ENCODE measurements at regions not wholly inside any gene's neighbourhood (a gene's known extent, or its start where the extent isn't known, plus 50 kb on each side); places are given as distances from the start of the nearest gene placed in this dataset.

DNA sequence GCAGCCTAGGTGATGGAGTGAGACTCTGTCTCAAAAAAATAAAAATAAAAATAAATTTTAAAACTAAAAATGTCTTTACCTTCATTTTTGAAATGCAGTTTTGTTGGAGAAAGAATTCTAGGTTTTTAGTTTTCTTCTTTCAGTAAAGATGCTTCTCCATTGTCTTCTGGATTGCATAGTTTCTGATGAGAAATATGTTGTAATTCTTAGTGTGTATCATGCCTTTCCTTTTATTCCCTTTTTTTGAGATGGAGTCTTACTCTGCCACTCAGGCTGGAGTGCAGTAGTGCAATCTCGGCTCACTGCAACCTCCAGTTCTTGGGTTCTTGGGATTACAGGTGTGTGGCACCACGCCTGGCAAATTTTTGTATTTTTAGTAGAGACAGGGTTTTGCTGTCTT is 130.0 kb upstream of the FBXO11 start:
- ChIA-PET CTCF (no interaction called here), POLR2A (no interaction called here)
- Histone ChIP-seq H3K27me3 (replicated peaks in 1 of 2; ENCODE audit: control insufficient read depth in 2 of 2, extremely low read depth in 1 of 2, insufficient read depth in 2 of 2, low read length in 1 of 2) (no peaks in the 10 kb centered on the region), H3K9me3 (peaks cover 4% of the 10 kb centered on the region), H3K27ac (ENCODE audit: low read length) (no peak overlapping the region), H3K36me3 (ENCODE audit: control insufficient read depth in 2 of 2, extremely low read depth in 1 of 2, insufficient read depth in 1 of 2, low read length in 1 of 2) (no peaks in the 10 kb centered on the region), H3K4me1 (ENCODE audit: control insufficient read depth in 1 of 2, extremely low read depth in 1 of 2, insufficient read depth in 2 of 2, low read length in 2 of 2) (no peaks in the 10 kb centered on the region), H3K4me3 (ENCODE audit: control insufficient read depth in 1 of 2, extremely low read depth in 1 of 2, low read length in 1 of 2) (no peak overlapping the region)
- no peak for ATAC-seq (replicated peaks in 1 of 4)
- H3K9me3 Mint-ChIP-seq = peaks cover 0 to 18% (median 2%) of the 10 kb centered on the region in 3 donors
- no peaks in the 10 kb centered on the region for H3K36me3 Mint-ChIP-seq
- H3K4me1 Mint-ChIP-seq = no peaks in the 10 kb centered on the region
- WGBS (ENCODE audit: insufficient coverage) = no CpG with 5 or more reads among the region's 2 CpGs
- no peak for DNase-seq
- H3K4me3 Mint-ChIP-seq = no peak overlapping the region
- H3K27me3 Mint-ChIP-seq = peaks cover 4% of the 10 kb centered on the region in 2 donors
- no peak overlapping the region for H3K27ac Mint-ChIP-seq

- H3K4me1 ChIP-seq (ENCODE audit: control insufficient read depth in 1 of 2, extremely low read depth in 1 of 2, insufficient read depth in 2 of 2, low read length in 2 of 2) = no peaks in the 10 kb centered on the region
- H3K27me3 Mint-ChIP-seq = peaks cover 20 to 22% of the 10 kb centered on the region in 2 donors
- no peak overlapping the region for H3K27ac Mint-ChIP-seq
- H3K9me3 Mint-ChIP-seq = peaks cover 0 to 18% (median 2%) of the 10 kb centered on the region in 3 donors
- no peaks in the 10 kb centered on the region for H3K4me1 Mint-ChIP-seq
- H3K36me3 Mint-ChIP-seq = no peaks in the 10 kb centered on the region
- H3K4me3 Mint-ChIP-seq = no peak overlapping the region
- H3K36me3 ChIP-seq (ENCODE audit: control insufficient read depth in 2 of 2, extremely low read depth in 1 of 2, insufficient read depth in 1 of 2, low read length in 1 of 2) = no peaks in the 10 kb centered on the region
- peaks cover 4% of the 10 kb centered on the region for H3K9me3 ChIP-seq
- ChIA-PET POLR2A (no interaction called here), CTCF (no interaction called here)
- ATAC-seq (replicated peaks in 1 of 4) = no peak
- no peak overlapping the region for H3K27ac ChIP-seq (ENCODE audit: low read length)
- H3K4me3 ChIP-seq (ENCODE audit: control insufficient read depth in 1 of 2, extremely low read depth in 1 of 2, low read length in 1 of 2) = no peak overlapping the region
- WGBS (ENCODE audit: insufficient coverage) = 100% methylated on average over 2 of the region's 3 CpGs
- DNase-seq = no peak
- H3K27me3 ChIP-seq (replicated peaks in 1 of 2; ENCODE audit: control insufficient read depth in 2 of 2, extremely low read depth in 1 of 2, insufficient read depth in 2 of 2, low read length in 1 of 2) = peaks cover 0 to 2% of the 10 kb centered on the region in 2 experiments
Measured at GRCh38 chr2:48039209-48039990, 133.1 kb upstream of the FBXO11 start.

GRCh38 chr2:48043131-48043700 is 136.9 kb upstream of the FBXO11 start:
- Histone ChIP-seq H3K27ac (ENCODE audit: low read length) (no peak overlapping the region), H3K36me3 (ENCODE audit: control insufficient read depth in 2 of 2, extremely low read depth in 1 of 2, insufficient read depth in 1 of 2, low read length in 1 of 2) (no peaks in the 10 kb centered on the region), H3K4me3 (ENCODE audit: control insufficient read depth in 1 of 2, extremely low read depth in 1 of 2, low read length in 1 of 2) (no peak overlapping the region), H3K27me3 (replicated peaks in 1 of 2; ENCODE audit: control insufficient read depth in 2 of 2, extremely low read depth in 1 of 2, insufficient read depth in 2 of 2, low read length in 1 of 2) (peaks cover 0 to 4% of the 10 kb centered on the region in 2 experiments), H3K4me1 (ENCODE audit: control insufficient read depth in 1 of 2, extremely low read depth in 1 of 2, insufficient read depth in 2 of 2, low read length in 2 of 2) (no peaks in the 10 kb centered on the region), H3K9me3 (no peaks in the 10 kb centered on the region)
- Mint-ChIP-seq H3K27me3 (peaks cover 22 to 27% of the 10 kb centered on the region in 2 donors), H3K9me3 (peaks cover 0 to 10% (median 0%) of the 10 kb centered on the region in 3 donors), H3K27ac (no peak overlapping the region), H3K4me1 (no peaks in the 10 kb centered on the region), H3K4me3 (no peak overlapping the region), H3K36me3 (no peaks in the 10 kb centered on the region)
- ATAC-seq (replicated peaks in 1 of 4) (no peak), DNase-seq (no peak)
- POLR2A ChIA-PET = no interaction called here
- 88% methylated on average over 3 of the region's 4 CpGs for WGBS (ENCODE audit: insufficient coverage)
- CTCF ChIA-PET = interaction anchor here in 1 of 2 donors (0.6 kb wide), 1 partner anchor 63 kb away, joined by 3 read pairs; no protein-coding TSS in a partner anchor

DNA sequence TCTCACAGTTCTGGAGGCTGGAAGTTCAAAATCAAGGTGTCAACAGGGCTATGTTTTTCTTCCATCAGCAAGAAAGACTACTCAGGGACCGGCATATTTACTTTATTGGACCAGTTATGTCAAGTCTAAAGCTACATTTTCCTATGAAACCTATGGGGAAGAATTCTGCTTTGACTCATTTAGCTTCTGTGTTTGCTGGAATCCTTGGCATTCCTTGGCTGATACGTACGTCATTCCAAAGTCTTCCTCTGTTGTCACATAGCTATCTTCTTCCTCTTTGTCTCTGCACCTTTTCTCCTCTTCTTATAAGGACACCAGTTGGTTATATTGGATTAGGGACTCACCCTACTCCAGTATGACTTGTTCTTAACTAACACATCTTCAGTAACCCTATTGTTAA is 137.4 kb upstream of the FBXO11 start:
- Histone ChIP-seq H3K36me3 (ENCODE audit: control insufficient read depth in 2 of 2, extremely low read depth in 1 of 2, insufficient read depth in 1 of 2, low read length in 1 of 2) (no peaks in the 10 kb centered on the region), H3K4me1 (ENCODE audit: control insufficient read depth in 1 of 2, extremely low read depth in 1 of 2, insufficient read depth in 2 of 2, low read length in 2 of 2) (no peaks in the 10 kb centered on the region), H3K4me3 (ENCODE audit: control insufficient read depth in 1 of 2, extremely low read depth in 1 of 2, low read length in 1 of 2) (no peak overlapping the region), H3K9me3 (no peaks in the 10 kb centered on the region), H3K27me3 (replicated peaks in 1 of 2; ENCODE audit: control insufficient read depth in 2 of 2, extremely low read depth in 1 of 2, insufficient read depth in 2 of 2, low read length in 1 of 2) (peaks cover 0 to 4% of the 10 kb centered on the region in 2 experiments), H3K27ac (ENCODE audit: low read length) (no peak overlapping the region)
- CTCF ChIA-PET = interaction anchor here in 1 of 2 donors (0.6 kb wide), 1 partner anchor 63 kb away, joined by 3 read pairs; no protein-coding TSS in a partner anchor
- WGBS (ENCODE audit: insufficient coverage) = 100% methylated on average over 1 of the region's 3 CpGs
- POLR2A ChIA-PET = interaction anchor here in 1 of 2 donors (0.6 kb wide), 1 partner anchor 272 kb away, joined by 4 read pairs; no protein-coding TSS in a partner anchor
- Mint-ChIP-seq H3K27me3 (peaks cover 22 to 27% of the 10 kb centered on the region in 2 donors), H3K9me3 (peaks cover 0 to 10% (median 0%) of the 10 kb centered on the region in 3 donors), H3K4me3 (no peak overlapping the region), H3K36me3 (no peaks in the 10 kb centered on the region), H3K27ac (no peak overlapping the region), H3K4me1 (no peaks in the 10 kb centered on the region)
- ATAC-seq (replicated peaks in 1 of 4) (no peak), DNase-seq (no peak)

- WGBS (ENCODE audit: insufficient coverage) = no CpG with 5 or more reads among the region's 1 CpG
- no peaks in the 10 kb centered on the region for H3K36me3 ChIP-seq (ENCODE audit: control insufficient read depth in 2 of 2, extremely low read depth in 1 of 2, insufficient read depth in 1 of 2, low read length in 1 of 2)
- H3K4me1 Mint-ChIP-seq = no peaks in the 10 kb centered on the region
- H3K9me3 ChIP-seq = no peaks in the 10 kb centered on the region
- no peaks in the 10 kb centered on the region for H3K36me3 Mint-ChIP-seq
- H3K27me3 Mint-ChIP-seq = peaks cover 22 to 23% of the 10 kb centered on the region in 2 donors
- H3K4me1 ChIP-seq (ENCODE audit: control insufficient read depth in 1 of 2, extremely low read depth in 1 of 2, insufficient read depth in 2 of 2, low read length in 2 of 2) = no peaks in the 10 kb centered on the region
- peaks cover 0 to 4% of the 10 kb centered on the region in 2 experiments for H3K27me3 ChIP-seq (replicated peaks in 1 of 2; ENCODE audit: control insufficient read depth in 2 of 2, extremely low read depth in 1 of 2, insufficient read depth in 2 of 2, low read length in 1 of 2)
- no peak overlapping the region for H3K27ac ChIP-seq (ENCODE audit: low read length)
- ATAC-seq (replicated peaks in 1 of 4) (no peak), DNase-seq (no peak)
- H3K4me3 Mint-ChIP-seq = no peak overlapping the region
- H3K4me3 ChIP-seq (ENCODE audit: control insufficient read depth in 1 of 2, extremely low read depth in 1 of 2, low read length in 1 of 2) = no peak overlapping the region
- H3K9me3 Mint-ChIP-seq = no peaks in the 10 kb centered on the region
- CTCF ChIA-PET = interaction anchor here in 1 of 2 donors (1.0 kb wide), 1 partner anchor 464 kb away, joined by 3 read pairs; no protein-coding TSS in a partner anchor
- POLR2A ChIA-PET = interaction anchor here in 1 of 2 donors (0.7 kb wide), 1 partner anchor 496 kb away, joined by 3 read pairs; no protein-coding TSS in a partner anchor
- H3K27ac Mint-ChIP-seq = no peak overlapping the region
Measured at GRCh38 chr2:48045613-48046012, 139.3 kb upstream of the FBXO11 start.

DNA sequence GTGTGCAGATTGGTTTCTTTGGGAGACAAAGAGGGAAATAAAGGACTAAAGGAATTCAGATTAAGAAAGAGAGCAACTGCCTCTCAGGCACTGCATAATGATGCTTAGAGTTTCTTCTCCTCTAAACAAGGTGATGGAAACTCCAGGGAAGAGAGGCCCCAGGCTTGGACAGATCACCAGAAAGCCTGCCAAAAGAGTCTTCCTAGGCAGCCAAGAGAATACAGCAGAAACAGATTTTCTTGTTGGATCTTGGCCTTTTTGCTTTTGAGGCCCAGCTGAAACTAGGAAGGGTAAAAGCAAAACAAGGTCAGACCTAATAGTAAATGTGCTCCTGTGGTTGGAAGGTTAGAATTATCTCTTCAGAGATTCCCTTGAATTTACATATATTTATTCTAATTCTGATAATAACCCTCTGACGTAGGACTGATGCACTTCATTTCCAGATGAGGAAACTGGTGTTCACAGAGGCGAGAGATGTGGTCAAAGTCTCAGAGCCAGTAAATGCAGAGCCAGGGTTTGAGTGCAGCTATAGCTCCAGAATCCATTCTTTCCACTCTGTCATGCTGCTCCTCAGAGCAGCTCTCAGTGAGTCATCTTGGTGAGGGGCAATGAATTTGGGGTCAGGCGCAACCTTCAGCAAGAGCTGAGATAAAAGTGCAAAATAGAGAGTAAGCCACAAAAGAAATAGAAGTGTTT is 142.3 kb upstream of the FBXO11 start:
- Histone ChIP-seq H3K9me3 (no peaks in the 10 kb centered on the region), H3K4me3 (ENCODE audit: control insufficient read depth in 1 of 2, extremely low read depth in 1 of 2, low read length in 1 of 2) (no peak overlapping the region), H3K4me1 (ENCODE audit: control insufficient read depth in 1 of 2, extremely low read depth in 1 of 2, insufficient read depth in 2 of 2, low read length in 2 of 2) (no peaks in the 10 kb centered on the region), H3K27ac (ENCODE audit: low read length) (no peak overlapping the region), H3K36me3 (ENCODE audit: control insufficient read depth in 2 of 2, extremely low read depth in 1 of 2, insufficient read depth in 1 of 2, low read length in 1 of 2) (no peaks in the 10 kb centered on the region), H3K27me3 (replicated peaks in 1 of 2; ENCODE audit: control insufficient read depth in 2 of 2, extremely low read depth in 1 of 2, insufficient read depth in 2 of 2, low read length in 1 of 2) (peaks cover 0 to 4% of the 10 kb centered on the region in 2 experiments)
- DNase-seq (no peak), ATAC-seq (replicated peaks in 1 of 4) (no peak)
- POLR2A ChIA-PET = no interaction called here
- Mint-ChIP-seq H3K27ac (no peak overlapping the region), H3K4me3 (no peak overlapping the region), H3K27me3 (peaks cover 4 to 6% of the 10 kb centered on the region in 2 donors), H3K36me3 (no peaks in the 10 kb centered on the region), H3K9me3 (peaks cover 0 to 3% (median 0%) of the 10 kb centered on the region in 3 donors), H3K4me1 (no peaks in the 10 kb centered on the region)
- WGBS (ENCODE audit: insufficient coverage) = 87% methylated on average over 3 of the region's 3 CpGs
- CTCF ChIA-PET = interaction anchor here in 1 of 2 donors (1.1 kb wide), 1 partner anchor 51 kb away, joined by 3 read pairs; no protein-coding TSS in a partner anchor

Data from T-cell (primary cell).